K562 (cell line): ENCODE measurements at regions not wholly inside any gene's neighbourhood (a gene's known extent, or its start where the extent isn't known, plus 50 kb on each side); places are given as distances from the start of the nearest gene placed in this dataset.

ENCODE experiments used
- ATAC-seq: fragments of 200-7000 bp; cut with Tn5 transposase; 3 replicates; pipeline ENCODE4 v1.9.1; 2020; ENCODE audit warnings: moderate library complexity
- BruUV-seq: library from RNA; stranded (reverse); fragments of 400-500 nt; replicated peaks from 2 replicates; lab custom pipeline; 2021; lab: Mats Ljungman, UMichigan
- CTCF ChIA-PET: fragments of 300-600 bp; formaldehyde crosslinking; extraction: SDS; loops from one replicate; lab custom pipeline; 2021; ENCODE audit warnings: low intra/inter-chr PET ratio; lab: Yijun Ruan, JAX
- POLR2A ChIA-PET: fragments of 300-600, 350-650 bp; sonication (Branson Sonifier 250); formaldehyde crosslinking; extraction: SDS; loops from one replicate; lab custom pipeline; 2021; ENCODE audit warnings: antibody characterized with exemption, inconsistent platforms; lab: Yijun Ruan, JAX
- DNase-seq, 4 experiments: peaks; one replicate each; pipeline versions ENCODE4 v3.0.0 to v3.0.0-alpha.2; 2011 to 2018; ENCODE audit warnings: low spot score in 3 of 4, mixed read lengths in 3 of 4; ENCODE audit errors: extremely low read depth in 1 of 4
- FAIRE-seq: peaks from 2 replicates; lab custom pipeline; 2011; peaks lifted over from hg19 to GRCh38; lab: Jason Lieb, UNC
- H2AFZ ChIP-seq: 2 replicates; pipeline ENCODE4 v1.6.0; 2011; ENCODE audit warnings: low read depth, low read length, control low read depth, inconsistent platforms
- H3K27ac ChIP-seq: fragments of 200-600 bp; 3 replicates; pipeline ENCODE4 v1.8.0; 2011; ENCODE audit warnings: low read depth, mild to moderate bottlenecking, control low read depth, inconsistent platforms, low read length, moderate library complexity, mixed read lengths; ENCODE audit errors: extremely low read depth
- H3K27me3 ChIP-seq, 2 experiments: fragments of 300-600 bp in 1 of 2; 2 replicates in 1 of 2; 3 replicates in 1 of 2; pipeline versions ENCODE4 v1.6.0 to v1.8.0; 2011; ENCODE audit warnings: inconsistent platforms in 2 of 2, low read length in 2 of 2, mild to moderate bottlenecking in 1 of 2, mixed read lengths in 1 of 2, moderate library complexity in 1 of 2; ENCODE audit not compliant: control insufficient read depth in 2 of 2, insufficient read depth in 2 of 2
- H3K36me3 ChIP-seq: fragments of 300-600 bp; 3 replicates; pipeline ENCODE4 v1.8.0; 2011; ENCODE audit warnings: mild to moderate bottlenecking, low read length, inconsistent platforms; ENCODE audit not compliant: control insufficient read depth, insufficient read depth
- H3K4me1 ChIP-seq, 2 experiments: fragments of 200-600 bp in 1 of 2; replicated peaks in 1 of 2; 2 replicates in 1 of 2; 3 replicates in 1 of 2; pipeline versions ENCODE4 v1.5.1 to v1.8.0; 2011; ENCODE audit warnings: inconsistent platforms in 2 of 2, low read length in 2 of 2, mild to moderate bottlenecking in 1 of 2, mixed read lengths in 1 of 2, moderate library complexity in 1 of 2; ENCODE audit not compliant: control insufficient read depth in 2 of 2, insufficient read depth in 2 of 2
- H3K4me2 ChIP-seq: 2 replicates; pipeline ENCODE4 v1.6.1; 2011; ENCODE audit warnings: low read length, control low read depth, inconsistent platforms, mixed read lengths; ENCODE audit not compliant: insufficient read depth
- H3K4me3 ChIP-seq: fragments of 200-600 bp; sonication (generic), shearing (Covaris generic); 2 replicates; pipeline ENCODE4 v1.5.1; 2016; ENCODE audit warnings: control low read depth, inconsistent platforms
- H3K79me2 ChIP-seq: fragments of 200-600 bp; 3 replicates; pipeline ENCODE4 v1.8.0; 2011; ENCODE audit warnings: low read length, inconsistent platforms; ENCODE audit not compliant: control insufficient read depth, insufficient read depth
- H3K9ac ChIP-seq, 2 experiments: 2 replicates each; pipeline versions ENCODE4 v1.6.0 to v1.6.1; 2011; ENCODE audit warnings: low read depth in 2 of 2, low read length in 2 of 2, control low read depth in 1 of 2, inconsistent platforms in 1 of 2, mild to moderate bottlenecking in 1 of 2, mixed read lengths in 1 of 2; ENCODE audit not compliant: insufficient read depth in 1 of 2
- H3K9me1 ChIP-seq: one replicate; pipeline ENCODE4 v1.6.0; 2011; ENCODE audit warnings: inconsistent platforms, mild to moderate bottlenecking, low read length, moderate library complexity; ENCODE audit not compliant: control insufficient read depth, insufficient read depth
- H3K9me3 ChIP-seq: replicated peaks from 2 replicates; pipeline ENCODE4 v1.5.1; 2011; ENCODE audit warnings: low read depth, low read length, inconsistent platforms; ENCODE audit not compliant: control insufficient read depth, insufficient read depth
- H4K20me1 ChIP-seq: replicated peaks from 2 replicates; pipeline ENCODE4 v1.6.1; 2011; ENCODE audit warnings: low read length, inconsistent platforms, mixed read lengths; ENCODE audit not compliant: control insufficient read depth, insufficient read depth
- CCAR2 ChIP-seq: fragments of 200-400 bp; formaldehyde crosslinking; IDR thresholded peaks from 2 replicates; pipeline ENCODE4 v1.6.1; 2017; ENCODE audit warnings: mild to moderate bottlenecking, low read depth, low read length
- EWSR1 ChIP-seq: fragments of 450-650 bp; IDR thresholded peaks from 2 replicates; pipeline ENCODE4 v1.6.1; 2018; ENCODE audit warnings: borderline replicate concordance, mild to moderate bottlenecking, low read depth, moderate library complexity; ENCODE audit not compliant: partially characterized antibody
- KDM5B ChIP-seq: fragments of 200-600 bp; sonication (generic); IDR thresholded peaks from 2 replicates; pipeline ENCODE4 v1.6.1; 2012; ENCODE audit warnings: low read depth, mild to moderate bottlenecking, moderate library complexity, low read length, control low read depth, inconsistent platforms; ENCODE audit not compliant: insufficient replicate concordance
- POLR3G ChIP-seq: IDR thresholded peaks from 2 replicates; pipeline ENCODE4 v1.6.1; 2011; ENCODE audit not compliant: insufficient read length, insufficient replicate concordance; ENCODE audit errors: extremely low read depth
- SRSF3 ChIP-seq: fragments of 200-400 bp; formaldehyde crosslinking; IDR thresholded peaks from 2 replicates; pipeline ENCODE4 v1.6.1; 2016; ENCODE audit warnings: mild to moderate bottlenecking, low read length, moderate library complexity; ENCODE audit not compliant: insufficient read depth
- ZFX ChIP-seq: sonication (generic); formaldehyde crosslinking; IDR thresholded peaks from 2 replicates; pipeline ENCODE4 v1.8.0; 2022; ENCODE audit warnings: mild to moderate bottlenecking, missing genetic modification reagents, moderate library complexity
- ZNF57 ChIP-seq: fragments of 450-650 bp; formaldehyde crosslinking; IDR thresholded peaks from 2 replicates; pipeline ENCODE4 v1.4.0; 2020; ENCODE audit warnings: mild to moderate bottlenecking, moderate library complexity
- ZNF589 ChIP-seq: fragments of 200-800 bp; sonication (Bioruptor generic); IDR thresholded peaks from 2 replicates; pipeline ENCODE4 v1.6.1; 2016; ENCODE audit warnings: low read depth, missing genetic modification characterization, missing compliant biosample characterization
- in situ Hi-C: fragments of 300-500 bp; cut with MboI; formaldehyde crosslinking; loops from 4 replicates; pipeline ENCODE4 v1.15.0; 2018; ENCODE audit warnings: inconsistent platforms, mixed read lengths
- intact Hi-C: fragments of 100-400 bp; cut with micrococcal nuclease; formaldehyde crosslinking; loops from 2 replicates; pipeline ENCODE4 v1.14.2; 2022
- TF ChIP-seq, protein P1 (sequence below): fragments of 250-450 bp; sonication (Bioruptor Pico); IDR thresholded peaks from 2 replicates; pipeline ENCODE4 v1.4.0; 2020; ENCODE audit warnings: mild to moderate bottlenecking, moderate library complexity

- ChIA-PET CTCF (no interaction called here), POLR2A (no interaction called here)
- no peak overlapping the region for H3K9ac ChIP-seq
- TF ChIP-seq CCAR2, result no peak
- no peak for TF ChIP-seq KDM5B
- no peak for TF ChIP-seq SRSF3
- TF ChIP-seq, protein P1, sequence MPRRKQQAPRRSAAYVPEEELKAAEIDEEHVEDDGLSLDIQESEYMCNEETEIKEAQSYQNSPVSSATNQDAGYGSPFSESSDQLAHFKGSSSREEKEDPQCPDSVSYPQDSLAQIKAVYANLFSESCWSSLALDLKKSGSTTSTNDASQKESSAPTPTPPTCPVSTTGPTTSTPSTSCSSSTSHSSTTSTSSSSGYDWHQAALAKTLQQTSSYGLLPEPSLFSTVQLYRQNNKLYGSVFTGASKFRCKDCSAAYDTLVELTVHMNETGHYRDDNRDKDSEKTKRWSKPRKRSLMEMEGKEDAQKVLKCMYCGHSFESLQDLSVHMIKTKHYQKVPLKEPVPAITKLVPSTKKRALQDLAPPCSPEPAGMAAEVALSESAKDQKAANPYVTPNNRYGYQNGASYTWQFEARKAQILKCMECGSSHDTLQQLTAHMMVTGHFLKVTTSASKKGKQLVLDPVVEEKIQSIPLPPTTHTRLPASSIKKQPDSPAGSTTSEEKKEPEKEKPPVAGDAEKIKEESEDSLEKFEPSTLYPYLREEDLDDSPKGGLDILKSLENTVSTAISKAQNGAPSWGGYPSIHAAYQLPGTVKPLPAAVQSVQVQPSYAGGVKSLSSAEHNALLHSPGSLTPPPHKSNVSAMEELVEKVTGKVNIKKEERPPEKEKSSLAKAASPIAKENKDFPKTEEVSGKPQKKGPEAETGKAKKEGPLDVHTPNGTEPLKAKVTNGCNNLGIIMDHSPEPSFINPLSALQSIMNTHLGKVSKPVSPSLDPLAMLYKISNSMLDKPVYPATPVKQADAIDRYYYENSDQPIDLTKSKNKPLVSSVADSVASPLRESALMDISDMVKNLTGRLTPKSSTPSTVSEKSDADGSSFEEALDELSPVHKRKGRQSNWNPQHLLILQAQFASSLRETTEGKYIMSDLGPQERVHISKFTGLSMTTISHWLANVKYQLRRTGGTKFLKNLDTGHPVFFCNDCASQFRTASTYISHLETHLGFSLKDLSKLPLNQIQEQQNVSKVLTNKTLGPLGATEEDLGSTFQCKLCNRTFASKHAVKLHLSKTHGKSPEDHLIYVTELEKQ (CRISPR knock-in tag), result no peak
- no peak for TF ChIP-seq EWSR1
- TF ChIP-seq POLR3G, result no peak
- no peak for TF ChIP-seq ZFX
- TF ChIP-seq ZNF589, result no peak
- TF ChIP-seq ZNF57 (CRISPR knock-in tag), result no peak
- H3K4me2 ChIP-seq, result no peak overlapping the region
- no peaks in the 10 kb centered on the region for H4K20me1 ChIP-seq
- H3K9me1 ChIP-seq, result no peaks in the 10 kb centered on the region
- H3K4me1 ChIP-seq, result no peaks in the 10 kb centered on the region
- H3K79me2 ChIP-seq, result no peaks in the 10 kb centered on the region
- intact Hi-C loops (no loop called here), in situ Hi-C loops (no loop called here)
- H3K36me3 ChIP-seq, result no peaks in the 10 kb centered on the region
- H3K27me3 ChIP-seq, result no peaks in the 10 kb centered on the region
- no peak for DNase-seq
- no peak overlapping the region for H3K4me3 ChIP-seq
- ATAC-seq, result no peak
- no peak overlapping the region for H3K27ac ChIP-seq
- H2AFZ ChIP-seq, result no peak overlapping the region
- FAIRE-seq, result no peak
- no peaks in the 10 kb centered on the region for H3K9me3 ChIP-seq
- no TSS peak for BruUV-seq
These were observed 587.5 kb upstream of the NEGR1 start for GRCh38 chr1:72869873-72870272.
